Superior temporal gyrus (tissue), 1 donor: ENCODE measurements at regions not wholly inside any gene's neighbourhood (a gene's known extent, or its start where the extent isn't known, plus 50 kb on each side); places are given as distances from the start of the nearest gene placed in this dataset.
A peak's percentile ranks its signal among the peaks of the same experiment; 100 is the strongest.

ENCODE experiments used
- DNase-seq: peaks from one replicate; pipeline ENCODE4 v3.0.0-alpha.2; 2016; ENCODE audit errors: extremely low spot score

DNA sequence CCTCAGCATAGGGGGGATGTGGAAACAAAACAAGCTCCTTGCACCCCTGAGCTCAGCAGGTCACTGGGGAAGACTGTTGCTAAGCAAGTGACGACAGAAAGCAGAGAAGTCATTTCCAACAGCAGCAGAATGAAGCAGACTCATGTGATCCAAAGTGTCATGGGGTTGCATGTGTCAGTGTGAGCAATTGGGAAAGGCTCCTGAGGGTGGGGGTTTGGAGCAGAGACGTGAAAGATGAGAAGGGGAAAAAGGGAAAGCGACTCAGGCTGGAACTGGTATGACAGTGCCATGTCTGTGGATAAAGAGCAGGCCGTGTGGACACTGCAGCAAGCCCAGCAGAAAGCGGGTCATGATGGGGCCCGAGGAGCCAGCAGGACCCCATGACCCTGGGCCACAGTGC lies 363.9 kb downstream of the PREX1 start:
- DNase-seq: no peak

DNA sequence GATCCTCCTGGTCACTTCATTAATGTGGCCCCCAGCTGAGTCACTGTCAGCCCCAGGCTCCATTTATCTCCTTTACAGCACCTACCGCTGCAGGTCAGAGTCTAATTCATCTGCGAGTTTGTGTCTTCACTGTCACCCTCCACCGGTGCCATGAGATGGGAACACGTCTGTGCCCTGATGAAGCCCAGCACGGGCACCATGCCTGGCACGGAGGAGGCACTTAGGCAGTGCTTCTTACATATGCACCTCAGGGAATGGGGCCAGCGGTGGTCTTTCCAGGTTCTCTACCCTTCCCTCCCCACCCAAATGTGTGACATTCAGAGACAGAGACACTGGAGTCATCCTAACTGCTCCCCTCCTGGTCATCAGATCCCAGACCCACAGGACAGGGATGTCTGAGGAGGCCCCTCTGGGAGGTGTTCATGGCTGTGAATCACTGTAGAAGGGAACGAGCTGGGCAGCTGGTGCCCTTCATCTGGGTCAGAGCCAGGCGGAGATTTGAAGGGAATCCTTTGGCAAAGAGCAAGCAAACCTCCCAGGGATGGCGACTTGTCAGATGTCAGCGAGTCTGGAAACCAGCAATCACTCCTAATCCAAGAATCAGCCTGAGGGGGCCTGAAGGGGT lies 364.6 kb downstream of the PREX1 start:
- DNase-seq: no peak

DNA sequence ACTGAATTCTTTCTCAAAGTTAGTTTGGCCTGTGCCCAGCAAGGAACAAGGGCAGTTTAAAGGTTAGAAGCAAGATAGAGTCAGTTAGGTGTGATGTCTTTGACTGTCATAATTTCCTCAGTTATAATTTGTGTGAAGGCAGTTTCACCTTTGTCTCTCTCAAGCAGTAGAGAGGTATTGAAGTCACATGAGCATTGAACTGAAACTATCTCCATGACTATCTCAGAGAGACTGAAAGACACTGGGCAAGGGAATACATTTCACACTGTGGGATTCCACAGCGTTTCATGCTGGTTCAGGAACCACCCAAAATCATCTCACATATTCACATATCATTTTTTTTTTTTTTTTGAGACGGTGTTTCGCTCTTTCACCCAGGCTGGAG lies 366.1 kb downstream of the PREX1 start:
- no peak for DNase-seq

DNA sequence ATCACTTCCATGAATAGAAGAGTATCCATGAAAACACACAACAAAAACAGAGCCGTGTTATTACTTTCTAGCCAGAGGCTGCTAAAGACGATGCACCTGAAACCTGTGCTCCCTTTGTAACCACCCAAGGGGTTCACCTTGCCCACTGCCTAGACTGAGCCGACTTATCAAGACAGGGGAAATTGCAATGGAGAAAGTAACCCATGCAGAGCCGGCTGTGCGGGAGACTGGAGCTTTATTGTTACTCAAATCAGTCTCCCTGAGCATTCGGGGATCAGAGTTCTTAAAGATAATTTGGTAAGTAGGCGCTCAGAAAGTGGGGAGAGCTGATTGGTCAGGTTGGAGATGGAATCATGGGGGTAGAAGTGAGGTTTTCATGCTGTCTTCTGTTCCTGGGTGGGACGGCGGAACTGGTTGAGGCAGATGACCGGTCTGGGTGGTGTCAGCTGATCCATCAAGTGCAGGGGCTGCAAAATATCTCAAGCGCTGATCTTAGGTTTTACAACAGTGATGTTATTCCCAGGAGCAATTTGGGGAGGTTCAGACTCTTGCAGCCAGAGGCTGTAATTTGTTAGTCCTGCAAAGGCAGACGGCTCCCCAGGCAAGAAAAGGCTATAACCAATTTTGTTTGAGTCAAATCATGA lies 366.6 kb downstream of the PREX1 start:
- DNase-seq: no peak

DNA sequence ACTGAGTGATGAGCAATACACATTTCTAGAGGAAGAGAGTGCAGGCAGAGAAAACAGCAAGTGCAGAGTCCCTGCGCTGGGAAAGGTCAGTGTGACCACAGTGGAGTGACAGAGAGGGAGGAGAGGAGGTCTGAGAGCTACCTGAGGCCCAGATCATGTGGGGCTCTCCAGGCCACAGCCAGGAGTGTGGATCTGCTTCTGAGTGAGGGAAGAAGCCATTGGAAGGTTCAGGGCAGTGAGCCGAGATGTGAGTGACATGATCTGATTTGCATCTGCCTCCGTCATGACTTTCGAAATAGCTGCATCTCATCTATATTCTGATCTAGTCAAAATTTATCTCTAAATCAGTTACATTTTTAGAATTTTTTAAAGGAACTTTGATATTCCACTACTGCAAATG lies 367.1 kb downstream of the PREX1 start:
- DNase-seq: no peak

DNA sequence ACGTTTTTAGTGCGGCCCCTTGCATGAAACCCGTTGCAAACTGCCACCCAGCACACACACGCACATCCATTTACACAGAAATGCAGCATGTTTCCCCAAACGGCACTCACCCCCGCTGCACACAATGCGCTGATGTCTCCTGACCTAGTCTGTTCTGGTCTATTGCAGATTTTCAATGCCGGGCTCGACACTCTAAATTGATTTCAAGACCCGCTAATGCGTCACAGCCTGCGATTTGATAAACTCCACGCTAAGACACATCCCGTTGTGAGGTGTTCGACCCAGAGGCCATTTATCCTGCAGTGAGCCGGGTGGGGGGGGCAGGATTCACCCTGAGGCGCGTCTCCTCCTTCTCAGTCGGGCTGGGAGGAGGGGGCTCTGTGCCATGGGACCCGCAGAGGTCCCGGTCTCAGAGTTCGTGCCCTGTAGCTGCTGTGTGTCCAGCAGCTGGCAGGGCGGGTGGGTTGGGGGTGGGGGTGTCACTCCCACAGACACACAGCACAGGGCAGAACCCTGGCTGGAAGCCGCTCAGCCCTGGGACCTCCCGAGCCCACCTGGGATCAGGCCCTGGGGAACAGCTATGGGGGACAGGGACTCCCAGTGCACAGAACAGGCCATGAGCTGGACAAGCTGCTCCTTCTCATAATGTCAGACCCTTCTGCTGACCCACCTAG lies 367.9 kb downstream of the PREX1 start:
- no peak for DNase-seq

DNA sequence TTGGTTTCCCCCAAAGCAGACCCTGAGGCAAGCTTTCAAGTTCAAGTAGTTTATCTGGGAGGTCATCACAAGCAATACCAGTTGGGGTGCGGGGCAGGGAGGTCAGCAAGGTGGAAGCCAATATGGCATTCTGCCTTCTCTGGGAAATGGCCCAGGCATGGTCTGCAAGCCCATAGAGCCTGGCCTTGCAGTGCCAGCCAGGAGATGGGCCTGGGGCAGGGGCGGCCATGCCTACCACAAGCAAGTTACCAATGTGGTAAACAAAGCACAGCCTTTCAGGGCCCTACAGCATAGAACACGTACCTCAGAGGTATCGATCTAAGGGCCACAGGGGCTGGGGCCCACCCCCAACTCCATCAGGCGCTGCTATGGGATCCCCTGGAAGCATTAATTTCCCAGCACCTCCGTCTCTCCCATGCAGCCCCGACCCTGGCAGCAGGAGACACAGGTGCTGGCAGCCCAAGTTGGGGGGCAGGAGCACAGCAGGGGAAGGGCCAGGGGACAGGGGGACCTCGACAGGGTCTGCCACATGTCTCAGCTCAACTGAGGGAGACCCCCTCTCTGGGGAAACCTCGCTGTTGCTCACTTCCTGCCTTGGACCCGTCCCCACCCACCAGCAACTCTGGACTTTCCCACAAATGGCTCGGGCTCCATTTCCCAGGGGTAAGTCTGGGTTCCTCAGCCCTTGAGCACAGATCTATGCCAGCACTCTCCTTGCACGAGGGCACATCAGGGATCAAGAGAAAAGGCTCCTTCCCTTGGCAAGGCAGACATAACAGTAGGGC lies 369.0 kb downstream of the PREX1 start:
- DNase-seq: no peak

DNA sequence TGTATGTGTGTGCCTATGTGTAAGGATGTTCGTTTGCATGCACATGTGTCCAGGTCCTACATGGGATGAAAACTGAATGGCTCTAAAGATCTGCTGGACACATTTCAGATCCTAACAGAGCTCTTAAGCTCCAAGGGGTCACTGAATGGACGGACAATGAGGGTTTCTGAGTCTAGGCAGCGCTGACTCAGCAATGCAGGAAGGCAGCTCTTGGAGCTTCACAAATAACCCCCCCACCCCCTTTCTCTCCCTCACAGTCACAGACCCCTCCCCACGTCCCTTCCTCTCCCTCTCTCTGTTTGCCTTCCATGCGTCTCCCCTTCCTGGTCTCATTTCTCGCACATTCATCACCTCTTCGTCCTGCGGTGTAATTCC lies 369.8 kb downstream of the PREX1 start:
- DNase-seq: no peak

DNA sequence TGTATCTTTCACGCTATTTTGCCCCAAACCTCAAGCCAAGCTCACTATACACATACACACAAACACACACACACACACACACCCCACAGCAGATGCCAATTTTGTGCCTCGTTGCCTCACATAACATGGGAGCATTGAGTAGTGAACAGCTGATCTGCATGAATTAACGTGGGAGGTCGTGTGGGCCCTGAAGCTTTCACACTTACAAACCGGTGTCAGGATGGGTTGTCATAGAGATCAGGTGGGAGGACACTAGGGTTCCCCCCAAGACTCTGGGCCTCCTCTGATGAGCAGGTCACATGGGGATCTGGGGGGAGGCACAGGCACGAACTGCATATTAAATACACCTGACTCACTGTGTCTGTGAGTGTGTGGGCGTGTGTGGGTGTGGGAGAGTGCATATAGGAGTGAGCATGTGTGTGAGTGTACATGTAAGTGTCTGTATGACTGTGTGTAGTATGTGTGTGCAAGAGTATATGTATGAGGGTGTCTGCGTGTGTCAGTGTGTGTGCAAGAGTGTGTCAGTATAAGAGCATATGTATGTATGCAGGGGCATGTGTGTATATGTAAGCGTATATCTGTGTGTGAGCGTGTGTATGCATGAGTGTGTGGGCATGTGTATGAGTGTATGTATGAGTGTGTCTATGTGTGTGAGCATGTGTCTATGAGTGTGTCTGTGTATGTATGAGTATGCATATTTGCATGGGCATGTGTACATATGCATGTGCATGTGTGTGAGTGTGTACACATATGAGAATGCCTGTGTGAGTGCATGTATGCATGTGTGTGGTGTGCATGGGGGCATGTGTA lies 370.4 kb downstream of the PREX1 start:
- no peak for DNase-seq

DNA sequence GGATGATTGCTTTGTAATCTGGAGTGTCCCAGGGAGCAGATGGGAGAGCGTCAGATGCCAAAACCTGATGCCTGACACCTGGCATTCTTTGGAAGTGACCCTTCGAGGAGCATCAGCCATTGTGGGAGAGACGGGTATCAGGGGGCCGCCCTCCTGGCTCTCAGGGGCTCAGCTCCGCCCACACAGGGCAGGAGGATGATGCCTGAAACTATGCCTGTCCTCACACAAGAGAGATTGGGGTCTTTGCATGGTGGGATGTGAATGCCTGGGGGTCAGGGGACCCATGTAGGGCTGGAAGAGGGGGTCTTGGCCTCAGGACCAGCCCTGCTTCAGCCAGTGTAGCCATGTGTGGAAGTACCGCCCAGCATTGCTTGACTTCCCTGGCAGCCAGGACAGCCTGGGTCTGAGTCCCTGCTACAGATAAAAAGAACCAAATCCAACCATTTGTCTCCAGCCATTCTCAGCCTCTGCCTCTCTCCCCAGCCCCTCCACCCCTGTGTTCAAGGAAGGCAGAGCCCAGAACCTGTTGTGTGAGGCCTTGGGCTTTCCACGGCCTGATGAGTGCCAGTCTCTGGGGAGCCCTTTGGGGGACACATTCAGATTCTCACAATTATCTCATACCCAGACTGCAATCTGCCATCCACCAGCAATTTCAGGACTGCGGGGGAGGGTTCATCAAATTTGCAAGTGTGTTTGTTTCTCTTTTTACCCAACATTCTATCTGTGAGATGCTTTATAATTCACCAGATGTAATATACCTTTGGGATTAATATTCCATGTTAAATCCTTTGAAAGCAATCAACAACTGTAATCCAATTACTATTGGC lies 371.2 kb downstream of the PREX1 start:
- no peak for DNase-seq

DNA sequence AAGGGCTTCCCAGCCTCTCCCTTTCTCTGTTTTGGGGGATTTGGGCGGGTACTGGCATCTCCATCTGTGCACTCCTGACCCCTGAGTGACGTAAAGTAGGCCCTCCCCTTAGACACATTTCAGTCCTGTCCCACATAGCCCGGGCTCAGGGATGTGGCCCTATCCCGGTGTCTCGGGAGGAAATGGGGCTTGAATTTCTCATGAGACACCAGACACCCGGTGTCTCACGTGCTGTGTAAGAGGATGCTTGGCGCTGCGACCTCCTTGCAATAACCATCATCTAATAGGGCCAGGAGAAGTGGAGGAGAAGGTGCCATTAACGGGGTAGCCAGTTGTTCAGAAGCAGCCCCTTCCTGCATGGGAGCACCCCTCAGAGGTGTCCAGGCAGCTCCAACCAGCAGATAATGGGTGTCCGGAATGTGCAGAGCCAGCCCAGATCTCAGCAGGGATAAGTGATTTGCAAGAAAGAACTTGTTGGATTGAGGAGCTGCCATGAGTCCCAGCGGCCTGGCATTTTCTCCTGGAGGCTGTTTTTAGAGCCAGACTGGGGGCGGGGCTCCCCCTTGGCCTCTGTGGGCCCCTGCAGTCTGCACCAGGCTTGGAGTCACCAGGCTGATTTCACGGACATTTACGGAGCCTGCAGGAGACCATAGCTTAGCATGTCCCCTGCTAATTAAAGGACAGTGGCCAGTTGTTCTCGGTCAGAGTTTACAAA lies 372.0 kb downstream of the PREX1 start:
- no peak for DNase-seq

DNA sequence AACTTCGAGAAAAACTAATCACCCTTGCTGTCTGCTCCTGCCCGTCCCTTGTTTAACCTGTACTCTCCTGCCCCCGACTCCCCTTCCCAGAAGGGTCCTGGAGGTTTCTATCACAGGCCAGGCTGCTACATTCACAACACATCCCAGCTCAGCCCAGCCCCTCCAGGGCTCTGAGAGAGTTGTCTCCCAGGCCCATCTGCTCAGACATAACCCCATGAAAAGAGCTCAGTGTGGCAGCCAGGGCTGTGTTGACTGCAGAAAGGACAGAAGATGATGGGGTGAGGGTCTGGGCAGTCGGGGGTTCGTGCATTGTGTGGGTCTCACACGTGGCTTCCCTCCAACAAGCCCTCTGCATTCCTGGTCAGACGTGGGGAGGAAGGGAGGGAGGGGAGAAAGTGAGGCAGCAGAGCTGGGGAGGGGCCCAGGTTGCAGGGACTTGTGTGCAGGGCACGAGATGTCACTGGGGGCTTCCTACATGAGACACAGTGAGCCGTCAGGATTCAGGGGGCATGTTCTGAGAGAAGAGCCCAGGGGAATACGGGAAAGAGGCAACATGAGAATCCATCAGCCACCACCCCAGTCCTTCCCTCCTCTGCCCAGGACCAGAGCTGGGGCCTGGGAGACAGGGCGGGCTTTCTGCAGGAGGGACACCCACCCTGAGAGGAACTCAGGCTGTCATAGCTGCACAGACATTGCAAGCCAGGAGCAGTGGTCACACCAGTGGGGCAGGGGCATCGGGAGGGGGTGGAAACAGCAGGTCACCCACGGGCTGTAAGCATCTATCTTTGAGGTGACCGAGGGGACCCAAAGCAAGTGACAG lies 372.9 kb downstream of the PREX1 start:
- DNase-seq: no peak

DNA sequence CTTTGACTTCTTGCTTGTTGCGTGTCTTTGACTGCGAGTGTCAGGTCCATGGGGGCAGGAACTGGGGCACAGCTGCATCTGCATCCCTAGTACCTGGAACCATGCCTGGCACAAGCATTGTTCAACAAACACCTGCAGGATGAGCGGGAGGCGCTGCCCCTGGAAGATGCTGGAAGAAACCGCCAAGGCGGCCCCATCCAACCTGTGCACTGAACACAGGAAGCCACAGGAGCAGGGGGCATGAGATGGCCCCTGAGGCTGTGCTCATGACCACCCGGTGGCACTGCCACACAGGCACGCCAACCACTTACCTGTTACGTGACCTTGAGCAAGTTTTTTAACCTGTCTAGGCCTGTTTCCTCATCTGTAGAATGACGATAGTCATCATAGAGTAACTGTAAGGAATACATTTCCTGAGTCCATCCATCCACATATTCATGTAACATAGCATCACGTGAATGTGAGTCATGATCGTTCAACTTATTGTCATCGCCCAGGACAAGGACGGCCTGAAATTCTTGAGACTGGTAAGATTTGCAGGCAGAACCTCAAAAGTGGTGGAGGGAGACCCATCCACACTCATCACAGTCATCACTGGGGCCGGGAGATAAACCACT lies 374.2 kb downstream of the PREX1 start:
- DNase-seq: no peak

DNA sequence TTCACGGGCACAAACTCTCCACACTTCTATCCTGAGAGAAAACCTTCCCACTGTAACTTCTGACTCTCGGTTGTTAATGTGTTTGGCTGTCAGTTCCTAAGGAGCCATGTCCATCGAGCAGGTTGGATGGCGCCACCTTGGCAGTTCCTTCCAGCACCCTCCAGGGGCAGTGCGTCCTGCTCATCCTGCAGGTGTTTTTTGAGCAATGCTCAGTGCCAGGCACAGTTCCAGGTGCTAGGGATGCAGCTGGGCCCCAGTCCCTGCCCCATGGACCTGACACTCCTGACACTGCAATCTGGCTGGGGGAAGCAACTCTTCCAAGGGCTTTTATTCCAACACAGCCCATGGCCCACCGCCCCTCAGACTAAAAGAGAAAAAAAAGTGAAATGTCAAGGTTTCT lies 376.4 kb downstream of the PREX1 start:
- DNase-seq: no peak

DNA sequence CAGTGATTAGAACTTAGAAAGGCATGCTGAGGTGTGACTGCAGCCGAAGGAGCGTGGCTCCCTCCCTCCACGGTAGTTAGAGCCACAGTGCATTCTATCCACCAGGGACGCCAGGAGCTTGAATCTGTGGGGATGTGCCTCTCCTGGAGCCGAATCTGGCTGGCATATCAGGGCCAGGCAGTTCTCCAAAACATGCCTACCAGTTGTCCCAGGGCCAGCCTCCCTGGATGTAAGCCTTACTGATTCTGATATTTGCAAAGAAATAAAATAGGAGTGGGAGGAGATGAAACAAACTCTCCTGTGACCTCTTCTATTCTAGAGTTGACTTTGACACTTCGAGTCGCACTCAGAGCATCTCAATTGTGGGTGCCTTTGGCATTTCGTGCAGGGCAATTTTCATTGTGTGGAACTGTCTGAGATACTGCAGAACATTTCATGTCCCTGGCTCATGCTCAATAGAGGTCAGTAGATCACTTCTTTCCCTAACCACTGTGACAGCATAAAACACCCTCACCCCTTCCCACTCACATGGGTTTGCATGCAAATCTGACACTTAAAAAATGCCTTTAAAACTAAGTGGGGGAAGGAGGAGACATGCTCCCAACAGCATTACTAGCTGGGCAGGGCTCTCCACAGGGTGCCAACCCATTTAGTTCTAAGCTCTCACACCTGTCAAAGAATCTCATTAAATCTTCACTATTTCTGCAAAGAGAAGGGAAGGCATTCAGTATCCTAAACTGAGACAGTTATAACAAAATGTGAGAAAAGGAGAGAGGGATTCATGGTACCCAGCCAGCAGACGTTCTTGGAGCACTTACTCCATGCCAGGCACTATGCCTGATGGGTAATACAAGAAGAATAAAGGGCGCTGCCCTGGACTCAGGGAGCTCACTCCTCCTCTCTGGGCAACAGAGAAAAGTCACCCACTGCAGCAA lies 378.9 kb downstream of the PREX1 start:
- peak; percentile 50 for DNase-seq

DNA sequence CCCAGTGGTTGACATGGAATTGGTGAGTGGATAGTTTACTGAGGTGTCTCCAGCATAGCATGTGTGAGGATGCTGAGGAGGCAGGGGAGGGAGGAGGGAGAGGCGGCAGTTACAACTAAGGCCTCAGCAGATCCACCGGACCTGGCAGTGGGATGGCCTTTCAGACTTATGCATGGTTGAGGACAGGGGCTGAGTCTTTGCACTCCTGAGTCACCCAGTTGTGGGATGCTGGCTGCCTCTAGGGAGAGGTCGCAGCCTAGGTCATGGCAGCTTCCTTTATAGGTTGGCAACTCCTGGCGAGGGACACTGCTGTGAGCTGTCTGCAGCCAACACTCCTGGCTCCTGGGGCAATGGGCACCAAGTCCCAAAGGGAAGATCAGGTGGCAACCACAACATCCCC lies 380.3 kb downstream of the PREX1 start:
- DNase-seq: no peak

DNA sequence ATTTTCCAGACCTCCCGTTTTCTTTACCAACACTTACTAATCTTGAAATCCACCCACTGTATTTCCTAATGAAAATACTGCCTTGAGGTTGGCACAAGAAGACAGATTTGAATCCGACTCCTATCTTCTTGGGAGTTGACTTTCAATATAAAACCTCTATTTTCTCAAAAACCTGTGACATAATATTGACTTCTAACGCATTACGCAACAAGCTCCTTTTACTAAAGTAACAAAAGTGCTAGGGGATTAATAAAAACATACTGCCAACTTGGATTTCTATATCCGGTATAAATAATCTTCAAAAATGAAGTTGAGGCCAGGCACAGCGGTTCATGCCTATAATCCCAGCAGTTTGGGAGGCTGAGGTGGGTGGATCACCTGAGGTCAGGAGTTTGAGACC lies 382.0 kb downstream of the PREX1 start:
- no peak for DNase-seq

DNA sequence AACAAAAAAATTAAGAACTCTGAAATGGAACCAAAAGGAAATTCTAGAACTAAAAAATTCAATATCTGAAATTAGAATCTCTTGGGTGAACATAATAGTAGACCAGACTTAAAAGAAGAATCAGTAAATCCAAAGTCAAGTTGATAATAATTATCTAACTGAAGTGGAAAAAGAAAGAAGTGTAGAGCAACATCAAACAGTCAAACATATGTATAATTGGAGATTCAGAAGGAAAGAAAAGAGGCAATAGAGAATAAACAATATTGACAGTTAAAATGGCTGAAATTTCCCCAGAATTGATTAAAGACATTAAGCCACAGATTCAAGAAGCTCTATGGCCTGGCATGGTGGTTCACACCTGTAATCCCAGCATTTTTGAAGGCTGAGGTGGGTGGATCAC lies 383.6 kb downstream of the PREX1 start:
- DNase-seq: no peak
